GM19372 (cell line): ENCODE measurements at regions not wholly inside any gene's neighbourhood (a gene's known extent, or its start where the extent isn't known, plus 50 kb on each side); places are given as distances from the start of the nearest gene placed in this dataset.
A peak's percentile ranks its signal among the peaks of the same experiment; 100 is the strongest.

ENCODE experiments used
- ATAC-seq: cut with Tn5 transposase; IDR thresholded peaks from one replicate; pipeline ENCODE4 v1.9.1; 2021; ENCODE audit warnings: mild to moderate bottlenecking, low read depth, moderate library complexity; ENCODE audit not compliant: unreplicated experiment

DNA sequence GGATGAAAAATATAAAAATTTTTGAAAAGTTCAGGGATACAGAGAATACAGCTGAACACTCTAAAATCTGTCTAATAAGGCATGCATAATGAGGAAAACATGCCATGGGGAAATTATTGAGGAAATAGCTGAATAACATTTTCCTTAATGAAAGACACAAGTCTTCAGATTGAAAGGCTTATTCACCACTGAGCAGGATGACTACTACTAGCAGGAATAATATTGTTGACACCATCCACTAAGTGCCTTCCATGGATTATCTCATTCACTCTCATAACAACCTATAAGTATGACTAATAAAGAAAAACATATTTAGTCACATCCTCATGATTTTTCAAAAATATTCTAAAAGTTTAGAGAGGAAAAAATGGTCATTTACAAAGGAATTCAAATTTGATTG is 96.7 kb upstream of the FER start:
- ATAC-seq = no peak

DNA sequence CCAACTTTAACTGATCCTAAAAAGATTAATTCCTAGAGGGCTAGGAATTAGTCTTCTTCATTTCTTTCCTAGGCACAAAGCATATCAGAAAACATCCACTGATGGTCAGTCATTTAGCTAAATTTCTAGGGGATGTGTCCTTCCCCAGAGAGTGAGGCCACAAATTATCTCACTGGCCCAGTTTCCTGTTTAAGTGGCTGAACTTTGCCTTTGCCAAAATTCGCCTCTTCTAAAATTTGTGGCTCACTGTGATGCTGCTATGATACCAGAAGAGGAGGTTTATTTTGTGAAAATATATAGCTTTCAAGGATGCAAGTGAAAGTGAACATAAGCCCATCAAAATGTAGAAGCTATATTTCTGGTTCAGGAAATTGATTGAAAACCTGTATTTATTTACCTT is 98.1 kb upstream of the FER start:
- ATAC-seq = no peak

DNA sequence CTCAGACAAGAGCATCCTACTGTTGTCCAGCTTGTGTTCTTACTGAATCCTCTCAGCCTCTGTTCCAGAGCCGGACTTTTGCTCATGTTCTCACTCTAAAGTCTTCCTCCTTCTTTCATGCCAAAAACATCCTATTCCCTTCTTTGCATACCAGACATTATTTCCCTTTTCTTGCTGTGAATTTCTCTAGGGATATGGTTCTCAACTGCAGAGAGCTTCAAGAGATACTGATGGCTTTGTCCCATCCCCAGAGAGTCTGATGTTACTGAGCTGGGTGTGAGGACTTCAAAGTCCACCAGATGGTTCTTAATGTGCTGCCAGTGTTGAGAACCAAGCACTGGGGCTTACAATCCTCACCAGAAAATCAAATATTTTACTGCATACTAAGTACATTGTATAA is 98.6 kb upstream of the FER start:
- no peak for ATAC-seq

GRCh38 chr5:108642170-108642906 is 105.4 kb upstream of the FER start:
- peak; percentile 98 for ATAC-seq

DNA sequence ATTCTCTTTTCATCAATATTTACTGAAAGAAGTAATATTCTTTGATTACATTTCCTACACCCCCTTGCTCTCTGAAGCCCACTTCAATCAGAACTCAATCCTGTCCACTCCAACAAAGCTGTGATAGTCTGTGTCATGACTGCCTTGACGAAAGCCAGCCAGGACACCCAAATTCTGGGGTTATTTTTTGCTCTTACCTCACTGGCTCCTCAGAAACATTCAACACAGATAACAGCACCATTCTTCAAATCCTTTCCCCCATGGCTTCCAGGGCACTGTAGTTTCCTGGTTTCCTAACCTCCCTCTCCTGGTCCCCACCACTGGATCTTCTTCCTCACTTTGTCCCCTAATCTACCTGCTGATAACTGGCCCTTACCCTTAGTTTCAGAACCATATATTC is 106.1 kb upstream of the FER start:
- ATAC-seq = no peak

- ATAC-seq = no peak
Measured at GRCh38 chr5:108639366-108639765, 108.3 kb upstream of the FER start.

DNA sequence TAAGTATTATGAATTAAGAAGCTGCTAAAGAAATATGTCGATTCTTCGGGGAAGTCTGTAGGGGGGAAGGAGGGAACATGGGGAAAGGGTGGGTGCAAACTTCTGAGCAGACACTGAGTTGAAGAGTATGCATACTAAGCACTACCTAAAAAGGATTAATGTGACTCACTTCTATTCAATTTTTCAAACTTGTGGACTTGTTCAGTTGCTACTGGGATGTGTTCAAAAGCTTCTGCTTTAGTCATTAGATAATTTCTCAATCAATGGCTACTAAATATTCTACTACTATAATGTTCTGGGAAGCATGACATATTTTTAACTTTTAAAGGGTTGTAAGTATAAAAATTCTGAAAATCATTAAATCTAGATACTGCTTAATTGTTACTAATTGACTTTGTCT is 109.7 kb upstream of the FER start:
- ATAC-seq = no peak

GRCh38 chr5:108637134-108637533 is 110.6 kb upstream of the FER start:
- ATAC-seq = no peak

DNA sequence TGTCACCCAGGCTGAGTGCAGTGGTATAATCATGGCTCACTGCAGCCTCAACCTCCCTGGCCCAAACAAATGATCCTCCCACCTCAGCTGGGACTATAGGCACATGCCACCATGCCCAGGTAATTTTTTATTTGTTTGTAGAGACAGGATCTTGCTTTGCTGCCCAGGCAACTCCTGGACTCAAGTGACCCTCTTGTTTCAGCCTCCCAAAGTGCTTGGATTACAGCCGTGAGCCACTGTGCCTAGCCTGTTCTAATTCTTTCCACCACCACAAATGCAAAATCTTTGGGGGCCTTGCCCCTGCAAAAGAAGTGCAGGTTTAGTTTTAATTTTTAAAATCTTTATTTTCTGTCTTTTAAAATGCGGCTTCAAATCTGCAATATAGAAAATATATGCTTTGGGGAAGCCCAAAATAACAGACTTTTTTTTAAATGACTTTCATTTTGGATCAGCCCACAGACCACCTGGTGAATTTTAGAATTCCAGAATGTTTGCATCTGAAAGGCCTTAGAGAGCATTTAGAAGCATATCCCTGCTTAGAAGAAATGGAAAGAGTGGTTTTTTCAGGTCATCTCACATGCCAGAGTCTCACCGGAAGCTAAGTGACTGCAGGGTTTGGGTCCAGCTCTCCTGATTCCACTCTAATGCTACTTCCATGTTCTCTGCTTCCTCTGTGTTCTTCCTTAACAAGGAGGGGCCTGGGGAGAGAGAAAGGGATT is 111.4 kb upstream of the FER start:
- no peak for ATAC-seq

DNA sequence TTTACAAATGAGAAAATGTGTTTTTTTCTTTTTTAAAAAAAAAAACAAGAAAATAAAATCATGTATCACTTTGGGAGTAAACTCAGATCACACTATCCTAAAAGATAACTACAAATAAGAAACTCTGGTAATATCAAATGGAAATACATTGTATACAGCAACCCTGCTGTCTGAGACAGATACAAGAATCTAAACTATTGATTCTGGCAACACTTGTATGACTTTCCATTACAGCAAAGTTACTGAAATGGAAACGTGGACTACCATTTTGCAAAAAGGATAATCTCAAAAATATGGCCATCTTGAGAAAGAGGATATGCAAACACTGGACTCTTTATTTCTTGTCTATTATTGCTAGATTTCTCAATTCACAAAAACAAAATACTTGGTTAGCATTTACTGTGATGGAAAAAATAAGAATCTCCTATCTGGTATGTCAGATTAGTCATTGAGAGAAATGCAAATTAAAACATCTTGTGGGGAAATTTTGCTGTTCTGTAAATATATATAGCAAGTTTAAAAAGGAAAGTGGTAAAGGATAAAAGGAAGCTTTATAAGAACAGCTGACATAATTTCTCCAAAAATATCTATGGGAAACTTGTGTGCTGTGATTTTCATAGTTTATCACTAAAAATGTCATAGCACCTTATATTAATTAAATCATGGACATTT is 112.9 kb upstream of the FER start:
- peak; percentile 58 for ATAC-seq

DNA sequence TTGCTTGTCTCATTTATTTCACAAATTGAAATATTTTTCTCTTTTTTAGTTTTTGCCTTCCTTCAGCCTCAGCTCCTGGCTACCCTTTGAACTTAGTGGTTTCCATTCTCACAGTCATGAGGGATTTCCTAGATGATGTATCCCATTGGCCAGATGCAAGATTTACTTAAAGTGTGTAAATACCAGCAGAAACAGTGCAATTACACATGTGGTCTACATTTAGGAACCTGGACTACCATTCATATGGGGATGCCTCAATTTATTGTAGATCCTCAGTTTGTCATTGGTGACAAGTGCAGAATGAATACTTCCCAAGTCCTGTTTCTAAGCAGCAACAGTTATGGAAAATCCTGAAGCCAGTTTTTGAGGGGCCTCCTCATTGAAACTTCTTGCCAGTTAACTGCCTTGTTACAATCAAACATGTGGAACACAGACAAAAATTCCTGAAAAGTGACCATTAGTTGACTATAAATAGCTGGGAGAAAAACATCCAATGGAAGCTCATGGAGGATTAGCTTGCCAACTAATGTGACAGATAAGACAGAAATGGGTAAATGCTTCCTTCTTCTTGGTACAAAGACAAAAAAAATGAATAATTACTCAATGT is 113.6 kb upstream of the FER start:
- ATAC-seq = no peak

GRCh38 chr5:108629779-108630528 is 117.7 kb upstream of the FER start:
- no peak for ATAC-seq

- no peak for ATAC-seq
Measured at GRCh38 chr5:108625654-108626053, 122.0 kb upstream of the FER start.

DNA sequence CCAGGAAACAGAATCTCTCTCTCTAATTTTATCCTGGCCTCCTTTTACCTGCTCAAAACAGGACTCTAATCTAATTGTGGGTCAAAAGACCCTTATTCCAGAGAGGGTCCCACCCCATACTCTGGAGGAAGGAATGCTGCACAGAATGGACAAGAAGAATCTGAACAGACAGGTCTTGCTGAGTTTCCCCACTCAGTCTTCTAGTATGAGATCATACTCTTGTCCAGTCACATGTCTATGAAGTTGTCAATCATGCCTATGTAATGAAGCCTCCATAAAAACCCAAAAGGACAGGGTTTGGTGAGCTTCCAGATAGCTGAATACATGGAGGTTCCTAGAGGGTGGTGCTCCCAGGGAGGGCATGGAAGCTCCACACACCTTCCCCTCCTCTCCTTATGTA is 123.9 kb upstream of the FER start:
- ATAC-seq = no peak

- no peak for ATAC-seq
Measured at GRCh38 chr5:108620516-108620915, 127.2 kb upstream of the FER start.

GRCh38 chr5:108619815-108620214 is 127.9 kb upstream of the FER start:
- ATAC-seq = no peak

GRCh38 chr5:108617467-108618435 is 129.9 kb upstream of the FER start:
- ATAC-seq = no peak

DNA sequence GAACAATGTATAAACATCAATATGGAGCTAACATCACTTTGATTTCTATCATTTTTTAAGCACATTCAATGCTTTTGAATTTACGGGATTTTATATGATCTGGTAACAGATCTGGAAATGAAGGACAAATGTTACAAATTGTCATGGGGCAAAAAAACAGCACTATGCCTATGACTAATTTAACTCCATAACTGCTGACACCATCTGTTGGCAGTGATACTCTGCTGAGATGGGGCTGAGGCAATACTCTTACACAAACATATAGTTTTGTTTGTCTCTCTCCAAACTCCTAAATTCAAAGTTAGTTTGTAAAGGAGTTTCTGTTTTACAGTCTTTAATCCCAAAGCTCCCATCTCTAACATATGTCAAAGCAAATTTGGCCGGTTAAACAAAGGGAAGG is 132.5 kb upstream of the FER start:
- ATAC-seq = no peak

- ATAC-seq = no peak
Measured at GRCh38 chr5:108607421-108607820, 140.3 kb upstream of the FER start.
